ENCODE measurements at regions not wholly inside any gene's neighbourhood (a gene's known extent, or its start where the extent isn't known, plus 50 kb on each side); places are given as distances from the start of the nearest gene placed in this dataset.
"Not testable (repeated sequence)": the region's sequence is repeated elsewhere in the genome, so short reads cannot be mapped to it uniquely, and the experiment has no call there.

- no peak for DNase-seq (ENCODE audit: low spot score)
- Histone ChIP-seq H3K27ac (no peak overlapping the region), H3K4me3 (no peak overlapping the region)
- TF ChIP-seq, protein P1, sequence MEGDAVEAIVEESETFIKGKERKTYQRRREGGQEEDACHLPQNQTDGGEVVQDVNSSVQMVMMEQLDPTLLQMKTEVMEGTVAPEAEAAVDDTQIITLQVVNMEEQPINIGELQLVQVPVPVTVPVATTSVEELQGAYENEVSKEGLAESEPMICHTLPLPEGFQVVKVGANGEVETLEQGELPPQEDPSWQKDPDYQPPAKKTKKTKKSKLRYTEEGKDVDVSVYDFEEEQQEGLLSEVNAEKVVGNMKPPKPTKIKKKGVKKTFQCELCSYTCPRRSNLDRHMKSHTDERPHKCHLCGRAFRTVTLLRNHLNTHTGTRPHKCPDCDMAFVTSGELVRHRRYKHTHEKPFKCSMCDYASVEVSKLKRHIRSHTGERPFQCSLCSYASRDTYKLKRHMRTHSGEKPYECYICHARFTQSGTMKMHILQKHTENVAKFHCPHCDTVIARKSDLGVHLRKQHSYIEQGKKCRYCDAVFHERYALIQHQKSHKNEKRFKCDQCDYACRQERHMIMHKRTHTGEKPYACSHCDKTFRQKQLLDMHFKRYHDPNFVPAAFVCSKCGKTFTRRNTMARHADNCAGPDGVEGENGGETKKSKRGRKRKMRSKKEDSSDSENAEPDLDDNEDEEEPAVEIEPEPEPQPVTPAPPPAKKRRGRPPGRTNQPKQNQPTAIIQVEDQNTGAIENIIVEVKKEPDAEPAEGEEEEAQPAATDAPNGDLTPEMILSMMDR (IDR thresholded peaks at IDR 0.05) = no peak
These were observed 330.7 kb downstream of the PTTG2 start for GRCh38 chr4:38290914-38291313.

DNA sequence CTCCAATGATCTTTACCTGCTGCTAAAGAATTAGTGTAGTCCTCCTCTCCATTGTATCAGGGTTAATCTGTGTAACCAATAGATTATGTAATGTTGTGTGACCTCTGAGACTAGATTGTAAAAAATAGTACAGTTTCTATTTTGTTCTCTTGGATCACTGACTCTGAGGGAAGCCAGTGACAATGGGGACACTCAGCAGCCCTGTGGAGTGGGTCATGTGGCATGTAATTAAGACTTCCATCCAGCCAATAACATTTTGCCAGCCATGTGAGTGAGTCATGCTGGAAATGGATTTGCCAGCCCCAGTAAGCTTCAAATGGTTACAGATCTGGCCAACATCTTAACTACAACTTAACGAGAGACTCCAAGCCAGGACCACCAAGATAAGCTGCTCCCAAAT, 332.3 kb downstream of the PTTG2 start:
- TF ChIP-seq, protein P1 (IDR thresholded peaks at IDR 0.05) = no peak
- no peak overlapping the region for H3K4me3 ChIP-seq

DNA sequence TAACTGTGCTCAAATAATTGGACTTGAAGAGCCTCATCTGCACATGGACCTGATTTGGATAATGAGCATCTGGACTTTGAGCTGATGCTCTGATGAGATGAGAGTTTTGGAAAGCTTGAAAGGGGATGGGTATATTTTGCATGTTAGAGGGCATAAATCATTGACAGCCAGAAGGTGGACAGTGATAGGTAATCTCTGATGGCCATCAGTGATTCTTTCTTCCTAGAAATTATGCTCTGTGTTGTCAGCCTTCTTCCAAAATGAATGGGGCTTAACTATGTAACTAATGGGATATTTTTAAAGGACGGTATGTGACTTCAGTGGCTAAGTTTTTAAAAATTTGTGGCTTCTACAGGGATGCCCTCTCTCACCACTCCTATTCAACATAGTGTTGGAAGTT, 334.0 kb downstream of the PTTG2 start:
- TF ChIP-seq, protein P1 (IDR thresholded peaks at IDR 0.05) = no peak
- H3K4me3 ChIP-seq = no peak overlapping the region
- no peak for DNase-seq (ENCODE audit: low spot score)
- H3K27ac ChIP-seq = no peak overlapping the region

More for the DNA sequence above, 332.3 kb downstream of the PTTG2 start:
- H3K27ac ChIP-seq = no peak overlapping the region
- DNase-seq (ENCODE audit: low spot score) = no peak

- TF ChIP-seq, protein P1 (IDR thresholded peaks at IDR 0.05) = no peak
- H3K4me3 ChIP-seq = no peak overlapping the region
- DNase-seq (ENCODE audit: low spot score) = no peak
- no peak overlapping the region for H3K27ac ChIP-seq
These were observed 336.9 kb downstream of the PTTG2 start for GRCh38 chr4:38297061-38297460.

- Histone ChIP-seq H3K27ac (no peak overlapping the region), H3K4me3 (no peak overlapping the region)
- TF ChIP-seq, protein P1 (IDR thresholded peaks at IDR 0.05) = no peak
- no peak for DNase-seq (ENCODE audit: low spot score)
These were observed 338.9 kb downstream of the PTTG2 start for GRCh38 chr4:38298868-38299713.

DNA sequence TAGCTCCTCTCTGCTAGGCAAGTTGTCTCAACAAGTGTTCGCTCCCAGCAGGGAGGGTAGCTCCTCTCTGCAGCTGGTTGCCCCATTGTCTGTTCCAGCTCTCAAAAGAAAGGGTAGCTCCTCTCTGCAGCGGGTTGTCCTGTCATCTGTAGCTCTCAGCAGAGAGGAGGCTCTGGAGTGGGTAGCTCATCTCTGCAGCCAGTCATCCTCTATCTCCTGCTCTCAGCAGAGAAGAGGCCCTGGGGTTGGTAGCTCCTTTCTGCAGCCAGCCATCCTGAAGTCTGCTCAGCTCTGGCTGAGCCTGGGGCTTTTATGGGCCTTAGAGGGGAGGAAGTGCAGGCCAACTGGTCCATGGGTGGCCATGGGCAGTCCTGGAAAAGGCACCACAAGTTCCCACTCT, 342.7 kb downstream of the PTTG2 start:
- TF ChIP-seq, protein P1 (IDR thresholded peaks at IDR 0.05) = no peak
- no peak overlapping the region for H3K27ac ChIP-seq
- H3K4me3 ChIP-seq = no peak overlapping the region
- DNase-seq (ENCODE audit: low spot score) = no peak

DNA sequence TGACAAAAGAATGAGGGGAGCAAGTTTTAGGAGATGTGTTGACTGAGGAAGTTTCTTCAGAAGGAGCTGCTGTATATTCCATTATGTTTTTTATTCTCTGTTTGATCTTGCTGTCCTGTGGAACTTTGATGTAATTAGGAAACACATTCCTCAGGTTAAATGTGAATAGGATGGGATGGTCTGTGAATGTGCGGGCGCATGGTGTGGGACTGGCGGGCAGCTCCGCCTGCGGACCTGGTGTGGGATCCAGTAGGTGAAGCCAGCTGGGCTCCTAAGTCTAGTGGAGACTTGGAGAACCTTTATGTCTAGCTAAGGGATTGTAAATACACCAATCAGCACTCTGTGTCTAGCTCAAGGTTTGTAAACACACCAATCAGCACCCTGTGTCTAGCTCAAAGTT, 344.3 kb downstream of the PTTG2 start:
- H3K27ac ChIP-seq; H3K4me3 ChIP-seq; DNase-seq (ENCODE audit: low spot score): not testable (repeated sequence)

Measured in coronary artery (tissue), 2 donors.